ENCODE measurements at regions not wholly inside any gene's neighbourhood (a gene's known extent, or its start where the extent isn't known, plus 50 kb on each side); places are given as distances from the start of the nearest gene placed in this dataset.
"Not testable (repeated sequence)": the region's sequence is repeated elsewhere in the genome, so short reads cannot be mapped to it uniquely, and the experiment has no call there.

- DNase-seq: no peak
These were observed 159.7 kb downstream of the VSIG4 start for GRCh38 chrX:65879977-65880799.

GRCh38 chrX:65878456-65878855, 161.4 kb downstream of the VSIG4 start:
- no peak for DNase-seq

DNA sequence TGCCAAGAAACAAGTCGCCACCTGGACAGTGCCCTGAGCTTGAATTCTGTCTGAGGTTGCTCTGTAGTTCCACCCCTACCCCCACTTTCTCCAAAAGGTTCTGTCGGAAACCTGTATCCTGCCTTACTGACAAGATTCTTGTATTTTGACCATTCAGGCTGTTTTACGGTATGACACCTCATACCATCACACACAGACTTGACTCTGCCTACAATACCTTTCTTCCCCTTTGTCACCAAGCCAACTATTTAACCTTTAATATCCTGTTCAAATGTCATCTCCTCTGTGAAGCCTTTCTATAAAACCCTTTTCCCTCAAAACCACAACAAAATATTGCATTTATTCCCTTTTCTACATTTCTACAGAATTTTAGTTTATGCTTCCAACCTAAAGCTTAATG, 161.9 kb downstream of the VSIG4 start:
- DNase-seq: no peak

GRCh38 chrX:65875614-65876013, 164.3 kb downstream of the VSIG4 start:
- not testable (repeated sequence) for DNase-seq

- DNase-seq: no peak
These were observed 165.1 kb downstream of the VSIG4 start for GRCh38 chrX:65874765-65875164.

- DNase-seq: no peak
These were observed 165.8 kb downstream of the VSIG4 start for GRCh38 chrX:65874110-65874509.

DNA sequence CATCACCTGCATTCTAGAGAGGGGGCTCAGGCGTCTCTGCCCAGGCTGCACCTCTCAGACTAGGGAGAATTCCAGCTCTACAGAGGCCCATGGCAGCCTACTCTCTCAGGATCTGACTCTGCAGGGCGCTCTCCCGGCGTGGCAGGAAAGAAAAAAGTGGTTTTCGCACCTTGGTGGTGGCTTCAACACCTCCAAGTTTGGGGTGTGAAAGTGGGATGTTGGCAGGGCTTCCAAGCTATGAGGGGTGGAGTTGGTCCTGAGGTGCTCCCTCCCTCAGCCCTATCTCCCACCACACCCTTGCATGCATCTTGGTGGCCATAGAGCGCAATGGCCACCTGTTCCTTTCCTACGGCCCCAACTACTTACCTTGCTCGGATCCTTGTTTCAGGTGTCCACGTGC, 166.5 kb downstream of the VSIG4 start:
- no peak for DNase-seq

DNA sequence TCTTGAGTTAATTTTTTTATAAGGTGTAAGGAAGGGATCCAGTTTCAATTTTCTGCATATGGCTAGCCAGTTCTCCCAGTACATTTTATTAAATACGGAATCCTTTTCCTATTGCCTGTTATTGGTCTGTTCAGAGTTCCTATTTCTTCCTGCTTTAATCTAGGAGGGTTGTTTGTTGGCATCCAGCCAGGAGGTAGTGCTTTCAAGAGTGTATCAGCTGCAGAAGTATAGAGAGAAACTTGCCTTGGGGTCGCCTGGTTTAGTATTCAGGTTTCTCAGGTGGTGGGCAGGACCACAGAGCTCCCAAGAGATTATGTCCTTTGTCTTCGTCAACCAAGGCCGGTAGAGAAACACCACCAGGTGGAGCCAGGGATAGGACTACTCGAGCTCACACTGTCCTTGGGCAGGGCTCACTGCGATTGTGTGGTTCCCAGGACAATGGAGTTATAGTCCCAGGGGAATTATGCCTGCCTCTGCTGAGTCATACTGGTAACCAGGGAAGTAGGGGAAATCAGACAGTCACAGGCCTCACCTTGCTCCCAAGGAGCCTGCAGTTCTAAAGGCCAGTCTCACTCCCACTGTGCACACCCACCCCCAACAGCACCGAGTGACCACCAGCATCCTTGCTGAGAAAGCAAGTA, 168.1 kb downstream of the VSIG4 start:
- no peak for DNase-seq

- not testable (repeated sequence) for DNase-seq
These were observed 169.3 kb downstream of the VSIG4 start for GRCh38 chrX:65870544-65870943.

- DNase-seq: no peak
These were observed 173.1 kb downstream of the VSIG4 start for GRCh38 chrX:65866773-65867172.

GRCh38 chrX:65866146-65866545, 173.7 kb downstream of the VSIG4 start:
- DNase-seq: no peak

- no peak for DNase-seq
These were observed 177.2 kb downstream of the VSIG4 start for GRCh38 chrX:65862638-65863037.

GRCh38 chrX:65859299-65859698, 180.6 kb downstream of the VSIG4 start:
- DNase-seq: no peak

DNA sequence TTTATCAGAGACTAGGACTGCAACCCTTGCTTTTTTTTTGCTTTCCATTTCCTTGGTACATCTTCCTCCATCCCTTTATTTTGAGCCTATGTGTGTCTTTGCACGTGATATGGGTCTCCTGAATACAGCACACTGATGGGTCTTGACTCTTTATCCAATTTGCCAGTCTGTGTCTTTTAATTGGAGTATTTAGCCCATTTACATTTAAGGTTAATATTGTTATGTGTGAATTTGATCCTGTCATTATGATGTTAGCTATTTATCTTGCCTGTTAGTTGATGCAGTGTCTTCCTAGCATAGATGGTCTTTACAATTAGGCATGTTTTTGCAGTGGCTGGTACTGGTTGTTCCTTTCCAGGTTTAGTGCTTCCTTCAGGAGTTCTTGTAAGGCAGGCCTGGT, 185.4 kb downstream of the VSIG4 start:
- not testable (repeated sequence) for DNase-seq

GRCh38 chrX:65851306-65851705, 183.9 kb downstream of the MSN start:
- DNase-seq: not testable (repeated sequence)

- DNase-seq: not testable (repeated sequence)
These were observed 183.4 kb downstream of the MSN start for GRCh38 chrX:65850821-65851220.

- DNase-seq: no peak
These were observed 179.5 kb downstream of the MSN start for GRCh38 chrX:65846974-65847373.

DNA sequence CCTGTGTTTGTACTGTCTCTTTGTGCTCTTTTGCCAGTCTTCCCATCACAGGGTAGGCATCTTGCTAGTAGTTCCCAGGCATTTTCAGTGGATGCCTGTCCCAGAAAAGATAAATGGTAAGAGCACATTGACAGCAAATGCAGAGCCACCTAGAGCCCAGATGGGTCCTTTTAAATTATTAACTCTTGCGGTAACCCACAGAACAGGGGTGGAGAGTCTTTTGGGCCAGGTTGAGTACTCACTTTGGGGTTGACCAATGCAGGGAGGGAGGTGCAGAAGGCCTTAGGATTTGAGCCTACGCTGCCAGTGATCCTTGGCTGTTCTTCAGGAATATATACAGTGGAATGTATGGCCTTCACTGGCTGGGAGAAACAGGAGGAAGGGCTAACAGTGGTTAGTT, 173.8 kb downstream of the MSN start:
- no peak for DNase-seq

- DNase-seq: no peak
These were observed 171.2 kb downstream of the MSN start for GRCh38 chrX:65838674-65839073.

DNA sequence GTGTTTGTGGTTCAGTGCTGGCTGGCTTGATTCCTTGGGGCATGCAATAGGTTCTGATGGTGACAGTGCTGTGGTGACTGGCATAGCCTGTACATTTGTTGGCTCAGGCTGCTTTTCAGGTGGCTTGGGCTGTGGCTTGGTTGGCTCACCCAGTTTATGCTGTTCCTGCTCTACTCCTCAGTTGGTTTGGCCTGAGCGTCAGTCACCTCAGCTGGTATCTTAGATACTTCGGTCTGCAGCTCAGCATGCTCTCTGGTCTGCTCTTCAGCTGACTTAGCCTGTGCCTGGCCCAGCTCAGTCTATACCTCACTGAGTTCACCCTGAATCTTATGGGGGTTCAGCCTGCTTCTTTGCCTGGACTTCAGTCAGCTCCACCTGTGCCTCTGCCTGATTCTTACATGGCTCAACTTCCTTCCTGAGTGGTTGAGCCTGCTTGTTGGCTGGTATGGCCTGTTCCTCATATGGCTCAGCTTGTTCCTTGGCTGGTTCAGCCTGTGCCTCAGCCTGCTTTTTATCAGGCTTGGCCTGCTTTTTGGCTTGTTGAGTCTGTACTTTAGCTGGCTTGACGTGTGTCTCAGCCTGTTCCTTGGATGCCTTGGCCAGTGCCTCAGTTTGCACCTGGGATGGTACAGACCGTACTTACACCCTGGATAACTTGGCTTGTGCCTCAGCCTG, 170.6 kb downstream of the MSN start:
- DNase-seq: no peak

DNA sequence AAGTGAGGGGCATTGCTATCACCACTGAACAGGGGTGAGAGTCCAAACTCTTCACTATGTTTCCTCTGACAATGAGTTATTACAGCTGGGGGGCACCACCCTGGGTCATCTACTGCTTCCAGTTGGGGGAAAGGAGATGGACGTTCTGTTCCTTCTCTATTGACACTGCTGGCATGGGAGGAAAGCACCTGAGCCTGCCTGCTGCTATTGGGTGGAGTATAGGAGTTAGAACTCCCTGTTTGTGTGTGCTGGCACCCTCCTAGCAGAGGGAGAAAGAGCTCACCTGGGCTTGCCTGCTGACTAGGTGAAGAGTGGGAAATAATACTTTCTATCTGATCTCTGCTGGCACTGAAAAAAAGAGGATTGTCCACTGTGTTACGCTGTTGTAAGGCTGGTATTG, 163.8 kb downstream of the MSN start:
- no peak for DNase-seq

GRCh38 chrX:65828599-65828998, 161.1 kb downstream of the MSN start:
- DNase-seq: no peak

DNA sequence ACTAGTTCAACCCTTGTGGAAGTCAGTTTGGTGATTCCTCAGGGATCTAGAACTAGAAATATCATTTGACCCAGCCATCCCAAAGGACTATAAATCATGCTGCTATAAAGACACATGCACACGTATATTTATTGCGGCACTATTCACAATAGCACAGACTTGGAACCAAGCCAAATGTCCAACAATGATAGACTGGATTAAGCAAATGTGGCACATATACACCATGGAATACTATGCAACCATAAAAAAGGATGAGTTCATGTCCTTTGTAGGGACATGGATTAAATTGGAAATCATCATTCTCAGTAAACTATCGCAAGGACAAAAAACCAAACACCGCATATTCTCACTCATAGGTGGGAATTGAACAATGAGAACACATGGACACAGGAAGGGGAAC, 157.8 kb downstream of the MSN start:
- not testable (repeated sequence) for DNase-seq
